ENCODE measurements at regions not wholly inside any gene's neighbourhood (a gene's known extent, or its start where the extent isn't known, plus 50 kb on each side); places are given as distances from the start of the nearest gene placed in this dataset.

DNA sequence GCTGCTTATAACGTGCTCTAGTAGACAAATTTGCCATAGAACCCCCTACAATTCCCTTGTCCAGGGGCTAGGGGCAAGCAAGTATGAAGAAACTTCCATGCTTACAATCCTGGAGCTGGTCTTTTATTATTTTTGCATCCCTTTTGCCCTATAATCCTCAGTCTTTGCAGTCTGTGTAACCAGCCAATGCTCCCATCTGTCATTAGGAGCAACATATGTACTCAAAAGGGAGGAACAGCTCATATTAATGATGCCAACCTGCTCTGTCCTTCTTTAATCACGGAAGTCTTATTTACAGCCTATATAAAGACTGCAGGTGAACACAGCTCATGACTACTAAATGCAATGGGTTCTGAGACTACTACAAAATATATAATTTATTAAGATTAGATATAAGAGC, 263.3 kb downstream of the ZIC1 start:
- POLR2A ChIA-PET (ENCODE audit: low non-redundant PET), result no interaction called here
- TF ChIP-seq, protein P1, sequence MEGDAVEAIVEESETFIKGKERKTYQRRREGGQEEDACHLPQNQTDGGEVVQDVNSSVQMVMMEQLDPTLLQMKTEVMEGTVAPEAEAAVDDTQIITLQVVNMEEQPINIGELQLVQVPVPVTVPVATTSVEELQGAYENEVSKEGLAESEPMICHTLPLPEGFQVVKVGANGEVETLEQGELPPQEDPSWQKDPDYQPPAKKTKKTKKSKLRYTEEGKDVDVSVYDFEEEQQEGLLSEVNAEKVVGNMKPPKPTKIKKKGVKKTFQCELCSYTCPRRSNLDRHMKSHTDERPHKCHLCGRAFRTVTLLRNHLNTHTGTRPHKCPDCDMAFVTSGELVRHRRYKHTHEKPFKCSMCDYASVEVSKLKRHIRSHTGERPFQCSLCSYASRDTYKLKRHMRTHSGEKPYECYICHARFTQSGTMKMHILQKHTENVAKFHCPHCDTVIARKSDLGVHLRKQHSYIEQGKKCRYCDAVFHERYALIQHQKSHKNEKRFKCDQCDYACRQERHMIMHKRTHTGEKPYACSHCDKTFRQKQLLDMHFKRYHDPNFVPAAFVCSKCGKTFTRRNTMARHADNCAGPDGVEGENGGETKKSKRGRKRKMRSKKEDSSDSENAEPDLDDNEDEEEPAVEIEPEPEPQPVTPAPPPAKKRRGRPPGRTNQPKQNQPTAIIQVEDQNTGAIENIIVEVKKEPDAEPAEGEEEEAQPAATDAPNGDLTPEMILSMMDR (conservative IDR thresholded peaks at IDR 0.05; ENCODE audit: low read depth), result no peak
- H3K27ac ChIP-seq, result no peak overlapping the region
- CTCF ChIA-PET, result interaction anchor here (0.8 kb wide), 1 partner anchor 23 kb away, joined by 4 read pairs; no protein-coding TSS in a partner anchor
- no peak for DNase-seq (ENCODE audit: low spot score)

DNA sequence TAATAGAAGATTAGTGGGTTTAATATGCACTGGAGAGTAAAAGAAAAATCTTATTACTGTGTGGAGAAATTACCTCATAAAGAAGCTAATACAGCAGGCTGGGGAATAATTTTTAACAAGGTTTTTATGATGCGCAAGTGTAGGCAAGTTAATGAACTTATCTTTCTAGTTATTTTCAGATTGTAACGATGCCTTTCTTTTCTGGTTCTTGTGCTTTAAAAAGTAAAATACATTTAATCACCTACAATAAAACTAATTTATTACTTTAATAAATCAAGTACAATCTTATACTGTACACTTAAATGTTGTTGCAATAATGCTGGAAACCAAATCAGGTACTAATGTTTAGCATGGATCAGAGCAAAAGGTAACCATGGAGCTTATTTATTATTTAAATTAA, 266.6 kb downstream of the ZIC1 start:
- TF ChIP-seq, protein P1 (conservative IDR thresholded peaks at IDR 0.05; ENCODE audit: low read depth), result no peak
- DNase-seq (ENCODE audit: low spot score), result no peak
- ChIA-PET POLR2A (ENCODE audit: low non-redundant PET) (no interaction called here), CTCF (no interaction called here)
- H3K27ac ChIP-seq, result no peak overlapping the region

DNA sequence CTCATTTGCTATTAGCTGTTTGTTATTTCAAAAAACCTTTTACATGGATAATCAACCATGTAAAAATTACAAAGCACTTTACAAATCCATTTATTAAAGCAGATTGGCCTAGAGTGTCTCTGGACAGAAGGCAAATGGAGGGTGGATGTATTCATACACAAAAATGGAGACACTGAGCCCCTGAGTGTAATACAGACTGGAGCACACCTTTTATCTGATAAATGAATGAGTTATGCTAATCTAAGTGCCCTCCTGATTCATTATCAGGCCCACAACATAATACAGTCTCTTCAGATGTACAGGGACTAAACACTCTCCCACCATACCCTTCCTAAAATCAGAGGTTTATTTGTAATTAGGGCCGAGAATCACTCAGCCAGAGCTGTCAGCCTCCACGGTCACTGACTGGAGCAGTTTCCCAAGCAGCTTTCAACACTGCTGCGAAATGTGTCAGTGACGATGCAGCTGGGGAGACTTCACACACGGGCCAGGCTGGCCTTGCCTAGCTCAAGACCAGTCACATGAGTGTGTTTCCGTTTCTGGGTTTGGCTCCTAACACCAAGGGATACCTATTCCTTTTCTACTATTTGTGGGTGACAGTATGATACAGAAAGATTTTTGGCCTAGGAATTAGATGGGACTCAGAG, 271.8 kb downstream of the ZIC1 start:
- CTCF ChIA-PET, result no interaction called here
- no peak overlapping the region for H3K27ac ChIP-seq
- TF ChIP-seq, protein P1 (conservative IDR thresholded peaks at IDR 0.05; ENCODE audit: low read depth), result no peak
- POLR2A ChIA-PET (ENCODE audit: low non-redundant PET), result no interaction called here
- no peak for DNase-seq (ENCODE audit: low spot score)

DNA sequence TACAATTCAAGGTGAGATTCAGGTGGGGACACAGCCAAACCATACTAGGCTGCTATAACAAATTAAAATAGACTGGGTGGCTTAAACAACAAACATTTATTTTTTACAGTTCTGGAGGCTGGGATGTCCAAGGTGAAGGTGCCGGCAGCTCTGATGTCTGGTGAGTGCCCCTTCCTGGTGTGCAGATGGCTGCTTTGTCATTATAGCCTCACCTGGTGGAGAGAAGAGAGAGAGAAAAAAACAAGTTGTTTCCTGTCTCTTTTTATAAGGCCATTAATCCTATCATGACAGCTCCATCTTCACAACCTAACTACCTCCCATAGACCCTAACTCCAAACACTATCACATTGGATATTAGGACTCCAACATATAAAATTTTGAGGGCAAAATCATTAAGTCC, 279.7 kb downstream of the ZIC1 start:
- TF ChIP-seq, protein P1 (conservative IDR thresholded peaks at IDR 0.05; ENCODE audit: low read depth), result no peak
- CTCF ChIA-PET, result interaction anchor here (0.6 kb wide), 1 partner anchor 308 kb away, joined by 4 read pairs; no protein-coding TSS in a partner anchor
- no peak overlapping the region for H3K27ac ChIP-seq
- POLR2A ChIA-PET (ENCODE audit: low non-redundant PET), result no interaction called here
- DNase-seq (ENCODE audit: low spot score), result no peak

DNA sequence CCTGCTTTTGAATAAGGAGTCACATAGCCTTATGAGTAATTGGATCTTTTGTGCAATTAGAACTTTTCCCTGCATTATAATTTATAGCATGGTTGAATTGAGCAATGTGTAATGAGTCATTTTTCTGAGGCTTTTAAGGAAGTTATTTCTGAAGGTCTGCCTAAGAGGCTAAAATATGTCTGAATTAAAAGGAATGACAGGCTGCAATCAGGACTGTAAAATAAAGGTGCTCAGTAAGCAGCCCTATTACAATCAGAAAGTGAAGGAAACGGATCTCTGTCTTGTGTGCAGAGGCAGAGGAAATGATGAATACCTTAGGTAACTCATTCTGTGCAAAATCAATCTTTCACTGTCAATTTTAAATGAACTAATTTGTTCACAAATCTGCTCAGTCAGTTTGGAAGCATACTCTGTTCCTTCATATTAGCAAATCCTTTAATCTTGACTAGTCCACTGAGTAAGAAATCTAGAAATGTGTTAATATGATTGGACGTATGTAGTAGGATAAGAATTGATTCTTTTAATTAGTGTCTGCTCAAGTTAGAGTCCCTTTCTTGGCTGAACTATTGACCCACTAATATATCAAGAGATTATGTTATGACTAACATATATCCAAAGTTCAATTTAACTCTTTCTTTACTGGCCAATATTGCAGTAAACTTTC, 290.1 kb downstream of the ZIC1 start:
- ChIA-PET CTCF (interaction anchor here (0.7 kb wide), 2 partner anchors 44 to 176 kb away, joined by 3 read pairs; no protein-coding TSS in a partner anchor), POLR2A (ENCODE audit: low non-redundant PET) (no interaction called here)
- peak; percentile 73 for DNase-seq (ENCODE audit: low spot score)
- TF ChIP-seq, protein P1 (conservative IDR thresholded peaks at IDR 0.05; ENCODE audit: low read depth), result no peak
- no peak overlapping the region for H3K27ac ChIP-seq

DNA sequence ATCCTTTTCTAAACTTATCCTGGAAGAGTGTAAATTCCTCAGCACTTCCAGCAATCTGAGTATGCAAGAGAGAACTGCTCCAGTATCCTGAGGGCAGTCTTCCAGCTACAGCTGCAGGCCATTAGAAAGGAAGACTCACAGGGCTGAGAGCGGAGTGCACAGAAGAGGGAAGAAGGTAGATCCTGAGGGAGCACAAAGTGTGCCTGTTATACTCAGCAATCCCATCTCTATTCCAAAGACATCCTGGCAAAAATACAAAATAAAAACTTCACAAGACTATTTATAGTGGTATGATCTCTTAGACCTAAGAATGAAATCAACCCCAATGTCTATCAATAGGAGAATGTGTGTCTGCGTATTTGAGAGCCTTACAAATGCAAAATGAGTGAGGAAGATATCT, 292.0 kb downstream of the ZIC1 start:
- no peak overlapping the region for H3K27ac ChIP-seq
- TF ChIP-seq, protein P1 (conservative IDR thresholded peaks at IDR 0.05; ENCODE audit: low read depth), result no peak
- DNase-seq (ENCODE audit: low spot score), result no peak
- ChIA-PET CTCF (no interaction called here), POLR2A (ENCODE audit: low non-redundant PET) (no interaction called here)

Data from RWPE1 (cell line).